Tongue (tissue), 1 donor: ENCODE measurements at regions not wholly inside any gene's neighbourhood (a gene's known extent, or its start where the extent isn't known, plus 50 kb on each side); places are given as distances from the start of the nearest gene placed in this dataset.
A peak's percentile ranks its signal among the peaks of the same experiment; 100 is the strongest.
"Not testable (repeated sequence)": the region's sequence is repeated elsewhere in the genome, so short reads cannot be mapped to it uniquely, and the experiment has no call there.

ENCODE experiments used
- DNase-seq: peaks from one replicate; pipeline ENCODE4 v3.0.0-alpha.2; 2015

DNA sequence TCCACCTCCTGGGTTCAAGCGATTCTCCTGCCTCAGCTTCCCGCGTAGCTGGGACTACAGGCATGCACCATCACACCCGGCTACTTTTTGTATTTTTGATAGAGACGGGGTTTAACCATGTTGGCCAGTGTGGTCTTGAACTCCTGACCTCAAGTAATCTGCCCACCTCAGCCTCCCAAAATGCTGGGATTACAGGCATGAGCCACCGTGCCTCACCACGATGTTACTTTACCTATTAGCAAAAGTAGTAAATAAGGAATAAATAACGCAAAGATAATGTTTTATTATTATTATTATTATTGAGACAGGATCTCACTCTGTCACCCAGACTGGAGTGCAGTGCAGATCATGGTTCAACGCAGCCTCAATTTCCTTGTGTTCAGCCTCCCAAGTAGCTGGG lies 145.9 kb downstream of the NPIPB5 start:
- not testable (repeated sequence) for DNase-seq

- DNase-seq: no peak
Observed at GRCh38 chr16:22659933-22660332, 149.2 kb downstream of the NPIPB5 start.

GRCh38 chr16:22660441-22661160 lies 149.9 kb downstream of the NPIPB5 start:
- DNase-seq: no peak

DNA sequence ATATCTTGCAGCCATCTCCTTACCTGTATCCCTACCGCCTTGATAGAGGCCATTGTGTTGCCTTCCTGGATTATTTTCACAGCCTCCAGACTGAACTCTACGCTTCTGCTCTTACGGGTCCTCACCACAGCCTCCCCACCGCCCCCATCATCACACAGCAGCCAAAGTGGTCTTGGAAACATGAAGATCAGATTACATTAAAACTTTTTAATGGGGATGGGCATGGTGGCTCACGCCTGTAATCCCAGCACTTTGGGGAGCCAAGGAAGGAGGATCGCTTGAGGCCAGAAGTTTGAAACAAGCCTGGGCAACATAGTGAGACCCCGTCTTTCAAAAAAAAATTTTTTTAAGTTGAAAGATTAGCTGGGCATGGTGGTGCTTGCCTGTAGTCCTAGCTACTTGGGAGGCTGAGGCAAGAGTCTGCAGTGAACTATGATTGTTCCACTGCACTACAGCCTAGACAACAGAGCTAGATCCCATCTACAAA lies 150.5 kb downstream of the NPIPB5 start:
- DNase-seq: no peak

- not testable (repeated sequence) for DNase-seq
Observed at GRCh38 chr16:22662958-22663357, 151.0 kb upstream of the HS3ST2 start.

GRCh38 chr16:22663389-22664064 lies 150.4 kb upstream of the HS3ST2 start:
- no peak for DNase-seq

DNA sequence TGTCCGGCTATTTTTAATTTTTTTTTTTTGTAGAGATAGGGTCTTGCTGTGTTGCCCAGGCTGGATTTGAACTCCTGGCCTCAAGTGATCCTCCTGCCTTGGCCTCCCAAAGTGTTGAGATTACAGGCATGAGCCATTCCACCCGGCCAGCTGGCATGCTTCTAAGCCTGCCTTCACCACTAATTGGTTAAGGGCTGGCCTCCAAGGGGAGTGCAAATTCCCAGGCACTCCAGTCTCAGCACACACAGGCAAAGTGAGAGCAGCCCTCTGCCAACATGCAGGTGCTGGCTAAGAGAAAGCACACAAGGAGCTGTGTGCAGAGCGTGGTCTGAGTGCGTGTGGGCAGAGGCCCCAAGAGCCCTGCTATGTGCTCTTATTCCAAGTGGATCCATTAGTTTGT lies 149.8 kb upstream of the HS3ST2 start:
- no peak for DNase-seq

GRCh38 chr16:22664561-22664997 lies 149.4 kb upstream of the HS3ST2 start:
- no peak for DNase-seq

- no peak for DNase-seq
Observed at GRCh38 chr16:22665048-22665797, 148.7 kb upstream of the HS3ST2 start.

DNA sequence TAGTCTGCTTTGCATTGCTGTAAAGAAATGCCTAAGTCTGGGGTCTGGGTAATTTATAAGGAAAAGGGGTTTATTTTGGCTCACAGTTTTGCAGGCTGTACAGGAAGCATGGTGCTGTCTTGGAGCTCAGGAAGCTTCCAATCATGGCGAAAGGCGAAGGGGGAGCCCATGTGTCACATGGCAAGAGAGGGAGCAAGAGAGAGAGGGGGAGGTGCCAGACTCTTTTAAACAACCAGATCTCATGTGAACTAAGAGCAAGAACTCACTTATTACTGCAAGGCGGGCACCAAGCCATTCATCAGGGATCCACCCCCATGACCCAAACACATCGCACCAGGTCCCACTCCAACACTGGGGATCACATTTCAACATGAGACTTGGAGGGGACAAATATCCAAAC lies 148.2 kb upstream of the HS3ST2 start:
- DNase-seq: no peak

DNA sequence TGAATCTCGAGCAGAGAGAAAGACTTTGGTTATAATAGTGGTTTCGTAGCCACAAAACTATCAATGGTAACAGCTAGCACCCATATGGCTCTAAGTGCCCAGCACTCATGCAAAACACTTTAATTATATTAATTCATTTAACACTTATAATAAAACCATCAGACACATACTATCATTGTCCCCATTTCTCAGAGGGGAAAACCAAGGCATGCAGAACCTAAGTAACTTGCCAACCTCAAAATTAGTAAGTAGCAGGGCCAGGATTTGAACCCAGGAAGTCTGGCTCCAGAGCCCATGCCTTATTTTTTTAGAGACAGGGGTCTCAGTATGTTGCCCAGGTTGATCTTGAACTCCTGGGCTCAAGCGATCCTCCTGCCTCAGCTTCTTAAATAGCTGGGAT lies 145.6 kb upstream of the HS3ST2 start:
- DNase-seq: no peak

DNA sequence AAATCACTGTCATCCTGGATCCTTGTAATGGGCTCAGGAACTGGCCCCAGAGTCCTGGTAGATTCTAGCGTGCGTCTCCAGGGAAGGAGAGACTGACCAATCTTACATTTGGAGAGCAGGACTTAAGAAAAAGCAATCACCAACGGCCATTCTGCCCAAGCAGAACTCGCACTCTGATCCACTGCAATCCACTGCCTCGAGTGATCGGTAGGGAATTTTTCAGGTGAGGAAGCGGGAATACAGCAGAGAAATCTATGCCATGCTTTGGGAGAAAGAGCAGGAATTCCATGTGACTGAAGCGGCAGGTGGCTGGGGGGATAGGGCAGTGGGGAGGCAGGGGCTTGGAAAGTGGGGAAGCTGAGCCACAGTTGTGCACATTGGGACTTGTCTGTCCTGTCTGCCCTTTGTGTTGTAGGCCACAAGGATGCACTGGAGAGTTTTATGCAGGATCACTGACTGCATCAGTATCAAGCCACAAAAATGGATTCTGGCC lies 143.9 kb upstream of the HS3ST2 start:
- no peak for DNase-seq

DNA sequence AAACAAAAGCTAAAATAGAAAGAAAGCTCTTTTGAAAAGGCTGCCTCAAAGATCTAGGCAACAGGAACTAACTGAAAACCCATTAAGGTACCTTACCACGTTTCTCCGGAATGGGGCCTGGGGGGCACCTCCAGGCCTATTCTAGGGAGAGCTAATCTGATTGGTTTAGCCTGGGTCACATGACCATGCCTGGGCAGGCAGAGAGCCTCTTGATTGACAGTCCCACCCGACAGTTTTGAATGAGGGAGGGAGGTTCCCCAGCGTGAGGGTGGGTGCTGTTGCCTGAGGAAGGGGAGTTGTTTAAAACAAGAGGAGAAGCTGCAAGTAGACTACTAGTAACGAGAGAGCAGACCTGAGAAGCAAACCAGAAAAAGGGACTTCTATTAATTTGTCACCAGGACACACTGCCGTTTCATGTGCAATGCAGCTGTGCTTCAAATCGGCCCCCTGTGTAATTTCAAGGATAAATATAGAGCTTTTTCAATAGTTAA lies 143.4 kb upstream of the HS3ST2 start:
- peak; percentile 68 for DNase-seq

GRCh38 chr16:22671301-22672076 lies 142.5 kb upstream of the HS3ST2 start:
- DNase-seq: no peak

DNA sequence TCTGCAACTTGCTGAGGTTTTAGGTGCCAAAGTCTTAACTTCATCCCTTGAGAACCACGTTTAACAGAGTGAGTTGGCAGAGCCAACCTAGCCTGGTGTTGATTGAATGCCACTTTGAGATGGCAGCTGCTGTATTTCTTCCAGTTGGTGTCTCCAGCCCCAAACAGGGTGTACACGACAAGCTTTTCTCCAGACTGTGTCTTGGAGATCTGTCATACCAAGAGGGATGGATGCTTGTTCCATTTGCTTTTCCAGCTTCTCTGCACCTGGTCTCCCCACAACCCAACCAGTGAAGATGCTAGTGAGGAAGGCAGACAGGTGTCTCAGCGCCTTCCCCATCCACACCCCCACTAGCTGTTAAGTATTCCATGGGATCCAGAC lies 141.1 kb upstream of the HS3ST2 start:
- DNase-seq: peak; percentile 6

- no peak for DNase-seq
Observed at GRCh38 chr16:22673421-22673831, 140.5 kb upstream of the HS3ST2 start.

GRCh38 chr16:22674832-22675191 lies 139.2 kb upstream of the HS3ST2 start:
- DNase-seq: no peak

- no peak for DNase-seq
Observed at GRCh38 chr16:22675745-22676540, 138.0 kb upstream of the HS3ST2 start.

GRCh38 chr16:22677024-22677830 lies 136.7 kb upstream of the HS3ST2 start:
- DNase-seq: no peak

- DNase-seq: no peak
Observed at GRCh38 chr16:22678311-22678710, 135.7 kb upstream of the HS3ST2 start.
